ENCODE measurements at regions not wholly inside any gene's neighbourhood (a gene's known extent, or its start where the extent isn't known, plus 50 kb on each side); places are given as distances from the start of the nearest gene placed in this dataset.

DNA sequence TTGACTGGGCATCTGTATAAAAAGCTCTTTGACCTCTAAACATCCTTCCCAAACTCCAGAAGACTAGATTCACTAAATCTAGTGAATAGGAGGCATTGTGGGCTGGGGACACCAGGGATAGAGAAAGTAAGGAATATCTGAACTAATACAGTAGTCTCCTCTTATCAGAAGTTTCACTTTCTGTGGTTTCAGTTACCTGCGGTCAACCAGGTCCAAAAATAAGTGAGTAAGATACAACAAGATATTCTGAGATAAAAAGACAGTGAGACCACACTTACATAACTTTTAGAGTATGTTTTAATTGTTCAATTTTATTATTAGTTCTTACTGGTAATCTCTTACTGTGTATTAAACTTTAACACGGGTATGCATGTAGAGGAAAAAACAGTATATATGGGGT, 376.5 kb downstream of the HNRNPD start:
- DNase-seq, result no peak

DNA sequence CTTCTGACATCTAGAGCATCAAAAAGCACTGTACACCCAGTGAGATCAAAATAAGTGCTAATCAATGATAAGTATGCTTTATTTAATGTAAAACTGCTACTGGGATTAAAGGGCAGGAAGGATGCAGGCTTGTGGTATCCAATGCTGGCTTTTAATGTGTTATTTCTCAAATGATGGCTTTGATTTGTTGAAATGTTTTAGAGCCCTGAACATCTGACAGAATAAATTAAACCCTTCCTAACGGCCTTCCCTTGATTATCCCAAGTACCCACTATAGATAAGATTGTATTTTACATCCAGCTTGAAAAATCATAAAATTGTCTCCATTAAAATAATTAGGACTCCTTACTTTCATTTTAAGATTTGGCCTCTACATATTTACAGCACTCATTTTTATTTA, 382.9 kb downstream of the HNRNPD start:
- DNase-seq, result no peak

- no peak for DNase-seq
Measured at GRCh38 chr4:81990211-81990610, 383.6 kb downstream of the HNRNPD start.

DNA sequence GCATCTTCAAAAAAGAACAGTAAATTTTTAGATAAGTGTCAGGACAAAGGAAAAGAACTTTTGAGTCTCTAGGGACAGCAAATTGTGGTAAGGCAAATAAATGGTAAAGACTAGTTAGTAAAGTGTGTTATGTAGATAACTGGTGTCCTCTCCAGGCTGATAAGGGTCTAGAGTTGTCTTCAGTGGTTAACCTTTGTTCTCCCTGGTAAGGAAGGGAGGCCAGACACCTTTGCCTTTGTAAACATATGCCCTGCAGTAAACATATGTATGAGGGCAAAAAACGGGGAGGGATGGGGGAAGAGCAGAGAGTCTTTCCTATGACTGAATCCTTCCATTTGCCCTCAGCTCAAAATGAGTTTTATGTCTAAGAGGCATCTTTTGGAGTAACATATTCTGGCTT, 384.6 kb downstream of the HNRNPD start:
- DNase-seq, result no peak

DNA sequence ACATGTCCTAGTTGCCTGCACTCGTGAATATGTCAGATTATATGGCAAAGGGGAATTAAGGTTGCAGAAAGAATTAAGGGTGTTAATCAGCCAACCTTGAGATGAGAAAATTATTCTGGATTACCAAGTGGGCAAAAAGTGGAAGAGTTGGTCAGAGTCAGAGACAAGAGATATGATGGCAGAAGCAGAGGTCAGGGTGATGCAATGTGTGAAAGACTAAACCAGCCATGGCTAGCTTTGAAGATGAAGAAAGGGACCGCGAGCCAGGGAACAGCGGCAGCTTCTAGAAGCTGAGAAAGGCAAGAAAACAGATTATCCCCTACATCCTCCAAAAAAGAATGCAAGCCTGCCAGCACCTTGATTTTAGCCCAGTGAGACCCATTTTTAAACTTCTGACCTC, 385.6 kb downstream of the HNRNPD start:
- no peak for DNase-seq

DNA sequence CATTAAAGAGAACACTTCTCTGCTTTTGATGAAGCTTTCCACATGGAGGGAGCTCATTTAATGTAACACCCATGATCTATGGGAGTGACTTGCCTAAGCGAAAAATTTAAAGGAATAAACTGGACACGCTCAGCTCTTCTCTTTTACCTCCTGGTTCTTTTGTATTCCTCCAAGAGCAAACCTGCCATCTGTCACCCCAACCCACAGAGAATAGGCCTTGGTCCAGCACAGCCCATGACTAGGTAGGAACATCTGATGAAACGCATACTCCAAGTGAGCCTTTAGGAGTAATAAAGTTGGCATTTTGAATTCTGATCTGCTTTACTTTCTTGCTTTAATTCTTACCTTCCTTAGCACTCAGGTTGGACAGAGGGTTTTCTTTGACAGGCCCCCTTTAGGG, 389.0 kb downstream of the HNRNPD start:
- no peak for DNase-seq

- DNase-seq, result no peak
Measured at GRCh38 chr4:81982846-81983540, 390.8 kb downstream of the HNRNPD start.

GRCh38 chr4:81981218-81981617, 392.6 kb downstream of the HNRNPD start:
- DNase-seq, result no peak

DNA sequence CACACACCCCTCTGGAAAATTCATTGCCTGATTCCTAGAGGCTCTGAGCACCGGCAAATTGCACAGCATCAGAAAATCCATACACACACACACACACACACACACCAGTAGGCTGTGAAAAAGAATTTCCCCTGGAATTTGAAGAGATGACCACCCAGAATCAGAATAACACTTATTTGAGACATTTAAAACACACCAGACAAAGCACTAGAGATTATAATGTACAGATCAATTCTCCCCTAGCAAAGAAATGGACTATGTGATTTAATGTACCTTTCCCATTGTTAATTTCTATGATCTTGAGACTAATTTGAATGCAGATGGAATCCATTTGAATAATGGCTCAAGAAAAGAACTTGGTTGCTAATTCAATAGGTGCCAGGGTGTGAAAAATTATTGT, 399.3 kb downstream of the HNRNPD start:
- no peak for DNase-seq

- DNase-seq, result no peak
Measured at GRCh38 chr4:81971637-81972381, 402.0 kb downstream of the HNRNPD start.

GRCh38 chr4:81971061-81971460, 402.7 kb downstream of the HNRNPD start:
- no peak for DNase-seq

DNA sequence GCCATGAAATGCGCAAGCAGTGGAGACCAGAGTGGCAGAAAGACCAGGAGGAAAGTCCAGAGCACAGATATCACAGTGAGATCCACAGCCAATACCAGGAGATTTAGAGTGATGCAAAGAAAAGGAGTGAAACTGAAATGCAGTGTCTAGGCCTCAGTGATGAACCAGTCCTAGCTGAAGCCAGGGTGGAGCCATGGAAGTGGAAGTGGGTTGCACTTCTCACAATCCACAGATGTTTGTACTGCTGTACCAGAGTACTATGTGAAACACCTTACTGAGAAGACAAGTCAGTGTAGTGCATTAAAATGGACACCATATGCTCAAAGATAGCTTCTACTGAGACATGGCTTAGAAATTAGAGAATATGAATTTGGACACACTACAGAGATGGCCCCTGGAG, 403.3 kb downstream of the HNRNPD start:
- no peak for DNase-seq

GRCh38 chr4:81966676-81967075, 407.1 kb downstream of the HNRNPD start:
- no peak for DNase-seq

GRCh38 chr4:81965911-81966310, 407.9 kb downstream of the HNRNPD start:
- no peak for DNase-seq

GRCh38 chr4:81965454-81965853, 408.3 kb downstream of the HNRNPD start:
- no peak for DNase-seq

DNA sequence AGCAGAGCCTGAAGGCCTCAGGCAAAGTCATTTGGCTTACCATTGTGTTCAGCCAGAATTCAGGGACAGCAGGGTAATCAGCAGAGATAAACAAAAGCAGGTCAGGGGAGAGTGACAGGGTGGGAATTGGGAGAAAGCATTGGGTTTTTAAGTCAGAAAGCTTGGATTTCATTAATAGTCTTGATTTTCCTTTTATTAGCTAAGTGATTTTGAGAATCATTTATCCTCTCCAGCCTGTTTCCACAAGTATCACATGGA, 410.1 kb downstream of the HNRNPD start:
- DNase-seq, result no peak

DNA sequence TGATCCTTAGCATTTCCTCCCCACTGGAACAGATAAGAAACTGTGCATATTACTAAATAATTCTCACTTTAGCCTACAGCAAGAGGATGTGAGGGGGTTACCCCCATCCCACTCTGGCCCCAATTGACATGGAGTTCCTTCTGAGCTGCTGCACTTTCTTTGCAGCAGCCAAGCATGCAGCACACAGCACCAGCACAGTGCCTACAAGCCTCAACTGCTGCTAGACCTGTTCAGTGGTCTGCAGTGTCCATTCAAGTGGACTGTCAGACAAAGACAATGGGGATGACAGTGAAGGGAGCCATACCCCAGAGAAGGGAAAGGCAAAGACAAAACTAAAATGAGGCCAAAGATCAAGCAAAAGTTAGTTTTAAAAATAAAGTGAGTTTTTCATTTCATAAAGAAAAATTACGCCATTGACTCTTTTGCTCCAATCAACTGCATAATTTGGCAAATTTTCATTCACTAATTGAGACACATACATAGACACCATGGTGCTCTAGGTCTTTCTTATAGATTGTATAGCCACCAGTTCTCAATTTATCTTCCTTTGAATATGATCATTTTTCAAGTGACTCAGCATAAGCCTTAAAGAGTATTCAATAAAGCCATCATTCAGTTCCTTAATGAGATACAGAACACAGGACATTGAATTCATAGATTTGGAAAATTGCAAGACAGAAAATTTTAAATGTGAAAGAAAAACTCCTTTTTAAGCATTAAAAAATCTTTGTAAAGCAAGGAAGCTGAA, 410.6 kb downstream of the HNRNPD start:
- DNase-seq, result no peak

DNA sequence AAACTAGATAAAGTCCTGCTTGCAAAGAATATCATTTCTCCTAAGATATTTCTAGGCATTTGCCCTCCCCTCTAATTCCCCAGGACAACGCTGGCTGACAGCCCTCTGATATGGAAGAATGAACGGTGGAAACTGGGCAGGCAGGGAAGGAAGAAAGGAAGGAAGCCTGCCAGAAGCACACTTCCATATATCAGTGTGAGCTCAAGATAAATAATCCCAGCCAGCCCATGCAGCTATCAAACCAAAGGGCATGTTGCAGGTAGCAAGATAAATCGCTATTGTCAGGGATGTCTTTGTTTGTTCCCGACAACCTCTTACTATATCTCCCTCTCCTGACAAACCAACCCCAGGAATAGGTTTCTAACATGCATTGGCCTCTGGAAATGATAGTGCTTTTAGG, 412.8 kb downstream of the HNRNPD start:
- DNase-seq, result no peak

DNA sequence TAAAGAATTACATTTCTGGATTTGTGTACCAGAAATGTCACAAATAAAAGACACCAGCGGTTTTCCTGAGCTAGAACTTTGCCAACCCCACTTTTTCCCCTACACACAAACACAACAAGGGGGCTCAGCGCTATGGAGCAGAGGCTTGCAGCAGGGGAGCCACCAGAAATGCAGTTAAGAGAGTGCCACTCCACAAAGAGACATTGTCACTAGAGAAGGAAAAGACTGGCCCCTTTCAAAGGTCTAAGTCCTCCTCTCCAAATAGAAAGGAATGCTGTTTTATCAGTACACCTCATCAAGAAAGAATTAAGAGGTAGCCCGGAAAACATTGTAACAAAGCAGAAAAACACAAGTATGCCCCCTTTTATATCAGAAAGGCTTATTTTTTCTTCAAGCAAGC, 419.5 kb downstream of the HNRNPD start:
- no peak for DNase-seq

DNA sequence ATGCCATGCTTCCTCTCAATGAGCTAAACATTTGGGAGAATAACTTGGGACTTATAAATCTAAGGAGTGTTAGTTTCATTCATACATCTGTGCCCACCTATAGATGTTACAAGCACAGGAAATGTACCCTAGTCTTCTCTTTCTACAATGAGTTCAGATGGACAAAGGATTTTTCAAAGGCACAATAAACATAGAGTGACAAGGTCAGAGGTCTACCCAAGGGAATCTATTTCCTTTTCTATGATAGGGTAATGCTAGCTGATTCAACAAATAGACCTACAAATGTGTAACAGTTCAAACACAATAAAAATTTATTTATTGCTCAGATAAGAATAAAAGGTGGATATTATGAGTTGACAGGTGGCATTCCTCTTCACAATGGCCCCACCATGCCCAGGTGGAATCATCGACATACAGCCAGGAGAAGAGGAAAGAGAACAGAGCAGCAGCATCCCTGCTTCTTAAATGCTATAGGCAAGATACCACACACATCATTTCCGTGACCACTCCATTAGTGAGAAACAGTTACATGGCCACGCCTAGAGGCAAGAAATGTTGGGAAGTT, 421.8 kb downstream of the HNRNPD start:
- no peak for DNase-seq

- DNase-seq, result no peak
Measured at GRCh38 chr4:81946996-81947395, 426.8 kb downstream of the HNRNPD start.

DNA sequence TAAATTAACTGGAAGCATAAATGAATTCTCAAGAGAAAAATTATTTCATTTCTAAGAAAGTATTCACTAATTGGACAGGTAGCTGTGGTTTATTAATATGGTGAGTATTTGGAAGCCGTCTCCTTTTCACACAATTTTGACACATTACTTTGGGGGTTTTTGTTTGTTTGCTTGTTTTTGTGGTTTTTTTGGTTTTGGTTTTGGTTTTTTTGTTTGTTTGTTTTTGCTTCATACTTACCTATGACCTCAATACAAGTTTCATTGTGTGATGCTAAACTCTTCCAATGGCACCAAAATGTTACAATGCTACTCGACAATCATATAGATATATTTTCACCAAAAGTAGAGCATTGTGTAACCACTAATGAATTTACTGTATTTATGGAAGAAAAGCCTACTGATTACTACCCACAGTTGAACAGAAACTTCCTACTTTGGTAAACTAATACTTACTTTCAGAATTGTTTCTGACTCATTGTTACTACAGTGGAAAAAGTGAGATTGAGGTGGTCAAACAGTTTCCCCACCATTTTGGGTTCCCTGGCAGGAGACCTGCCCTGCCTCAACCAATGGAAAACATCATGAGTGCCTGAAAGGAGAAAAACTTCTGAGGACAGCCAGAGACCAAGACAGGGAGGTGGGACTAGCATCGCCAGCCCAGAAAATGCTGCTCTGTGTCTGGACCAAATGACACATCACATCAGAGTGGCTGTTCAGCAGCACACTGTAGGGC, 443.1 kb downstream of the HNRNPD start:
- no peak for DNase-seq

- DNase-seq, result no peak
Measured at GRCh38 chr4:81923140-81923539, 450.7 kb downstream of the HNRNPD start.
